Duodenal mucosa (tissue), 2 donors: ENCODE measurements at regions not wholly inside any gene's neighbourhood (a gene's known extent, or its start where the extent isn't known, plus 50 kb on each side); places are given as distances from the start of the nearest gene placed in this dataset.

ENCODE experiments used
- H3K27ac ChIP-seq: one replicate; pipeline ENCODE4 v1.7.0; 2013; ENCODE audit warnings: low read depth, low read length
- H3K27me3 ChIP-seq, 2 donors: one replicate each; pipeline ENCODE4 v1.7.0; 2013; ENCODE audit warnings: low read length in 2 of 2, control low read depth in 1 of 2; ENCODE audit not compliant: insufficient read depth in 2 of 2, control insufficient read depth in 1 of 2
- H3K36me3 ChIP-seq, 2 donors: one replicate each; pipeline ENCODE4 v1.7.0; 2013; ENCODE audit warnings: low read length in 2 of 2, control low read depth in 1 of 2; ENCODE audit not compliant: insufficient read depth in 2 of 2, control insufficient read depth in 1 of 2
- H3K4me1 ChIP-seq, 2 donors: one replicate each; pipeline ENCODE4 v1.7.0; 2013; ENCODE audit warnings: low read length in 2 of 2, control low read depth in 1 of 2; ENCODE audit not compliant: insufficient read depth in 2 of 2, control insufficient read depth in 1 of 2
- H3K4me3 ChIP-seq, 2 donors: one replicate each; pipeline ENCODE4 v1.7.0; 2013; ENCODE audit warnings: low read length in 2 of 2, low read depth in 1 of 2
- H3K9ac ChIP-seq, 2 donors: one replicate each; pipeline ENCODE4 v1.7.0; 2013; ENCODE audit warnings: low read length in 2 of 2, low read depth in 1 of 2
- H3K9me3 ChIP-seq, 2 donors: one replicate each; pipeline ENCODE4 v1.7.0; 2013; ENCODE audit warnings: low read length in 2 of 2, control low read depth in 1 of 2; ENCODE audit not compliant: control insufficient read depth in 1 of 2

- Histone ChIP-seq H3K36me3 (no peaks in the 10 kb centered on the region), H3K9ac (no peak overlapping the region), H3K27me3 (no peaks in the 10 kb centered on the region), H3K4me1 (no peaks in the 10 kb centered on the region), H3K27ac (no peak overlapping the region), H3K4me3 (no peak overlapping the region), H3K9me3 (no peaks in the 10 kb centered on the region)
These were observed 120.3 kb upstream of the CADPS start for GRCh38 chr3:62995530-62995929.

GRCh38 chr3:62997369-62997768 is 122.2 kb upstream of the CADPS start:
- Histone ChIP-seq H3K27me3 (no peaks in the 10 kb centered on the region), H3K27ac (no peak overlapping the region)

GRCh38 chr3:62999158-62999557 is 123.9 kb upstream of the CADPS start:
- H3K9me3 ChIP-seq, result peaks cover 0 to 9% of the 10 kb centered on the region in 2 donors
- no peaks in the 10 kb centered on the region for H3K36me3 ChIP-seq
- no peaks in the 10 kb centered on the region for H3K27me3 ChIP-seq
- no peak overlapping the region for H3K27ac ChIP-seq
- no peak overlapping the region for H3K4me3 ChIP-seq
- H3K4me1 ChIP-seq, result no peaks in the 10 kb centered on the region
- no peak overlapping the region for H3K9ac ChIP-seq

More at GRCh38 chr3:62997369-62997768, 122.2 kb upstream of the CADPS start:
- Histone ChIP-seq H3K4me1 (no peaks in the 10 kb centered on the region), H3K4me3 (no peak overlapping the region), H3K36me3 (no peaks in the 10 kb centered on the region), H3K9me3 (no peaks in the 10 kb centered on the region), H3K9ac (no peak overlapping the region)

GRCh38 chr3:62999791-63000190 is 124.6 kb upstream of the CADPS start:
- Histone ChIP-seq H3K27me3 (no peaks in the 10 kb centered on the region), H3K9ac (no peak overlapping the region), H3K4me3 (no peak overlapping the region), H3K9me3 (peaks cover 0 to 9% of the 10 kb centered on the region in 2 donors), H3K36me3 (no peaks in the 10 kb centered on the region), H3K27ac (no peak overlapping the region), H3K4me1 (no peaks in the 10 kb centered on the region)

GRCh38 chr3:63004448-63004847 is 129.2 kb upstream of the CADPS start:
- Histone ChIP-seq H3K9me3 (peaks cover 0 to 9% of the 10 kb centered on the region in 2 donors), H3K36me3 (no peaks in the 10 kb centered on the region), H3K9ac (no peak overlapping the region), H3K4me3 (no peak overlapping the region), H3K4me1 (no peaks in the 10 kb centered on the region), H3K27ac (no peak overlapping the region), H3K27me3 (no peaks in the 10 kb centered on the region)

GRCh38 chr3:63015614-63016309 is 140.5 kb upstream of the CADPS start:
- no peak overlapping the region for H3K9ac ChIP-seq
- no peaks in the 10 kb centered on the region for H3K4me1 ChIP-seq
- no peak overlapping the region for H3K27ac ChIP-seq
- no peaks in the 10 kb centered on the region for H3K9me3 ChIP-seq
- H3K27me3 ChIP-seq, result no peaks in the 10 kb centered on the region
- H3K4me3 ChIP-seq, result no peak overlapping the region
- H3K36me3 ChIP-seq, result no peaks in the 10 kb centered on the region

GRCh38 chr3:63022114-63022513 is 146.9 kb upstream of the CADPS start:
- Histone ChIP-seq H3K4me1 (no peaks in the 10 kb centered on the region), H3K27me3 (no peaks in the 10 kb centered on the region), H3K27ac (no peak overlapping the region), H3K9me3 (no peaks in the 10 kb centered on the region), H3K4me3 (no peak overlapping the region), H3K9ac (no peak overlapping the region), H3K36me3 (no peaks in the 10 kb centered on the region)

- H3K27ac ChIP-seq, result no peak overlapping the region
- no peaks in the 10 kb centered on the region for H3K9me3 ChIP-seq
- no peak overlapping the region for H3K9ac ChIP-seq
- no peak overlapping the region for H3K4me3 ChIP-seq
- H3K4me1 ChIP-seq, result no peaks in the 10 kb centered on the region
- H3K27me3 ChIP-seq, result no peaks in the 10 kb centered on the region
- no peaks in the 10 kb centered on the region for H3K36me3 ChIP-seq
These were observed 151.5 kb upstream of the CADPS start for GRCh38 chr3:63026722-63027121.

- no peaks in the 10 kb centered on the region for H3K9me3 ChIP-seq
- no peaks in the 10 kb centered on the region for H3K27me3 ChIP-seq
- H3K4me3 ChIP-seq, result no peak overlapping the region
- H3K4me1 ChIP-seq, result no peaks in the 10 kb centered on the region
- H3K9ac ChIP-seq, result no peak overlapping the region
- no peaks in the 10 kb centered on the region for H3K36me3 ChIP-seq
- no peak overlapping the region for H3K27ac ChIP-seq
These were observed 154.1 kb upstream of the CADPS start for GRCh38 chr3:63029326-63029725.

- no peaks in the 10 kb centered on the region for H3K27me3 ChIP-seq
- H3K36me3 ChIP-seq, result no peaks in the 10 kb centered on the region
- no peaks in the 10 kb centered on the region for H3K4me1 ChIP-seq
These were observed 154.7 kb upstream of the CADPS start for GRCh38 chr3:63029921-63030320.

More at GRCh38 chr3:63029921-63030320, 154.7 kb upstream of the CADPS start:
- H3K9ac ChIP-seq, result no peak overlapping the region
- H3K4me3 ChIP-seq, result no peak overlapping the region
- no peak overlapping the region for H3K27ac ChIP-seq
- no peaks in the 10 kb centered on the region for H3K9me3 ChIP-seq
